HS-5 (cell line): ENCODE measurements at regions not wholly inside any gene's neighbourhood (a gene's known extent, or its start where the extent isn't known, plus 50 kb on each side); places are given as distances from the start of the nearest gene placed in this dataset.

Source experiments
- DNase-seq: peaks from one replicate; pipeline ENCODE4 v3.0.0-alpha.2; 2012; ENCODE audit warnings: low read depth

DNA sequence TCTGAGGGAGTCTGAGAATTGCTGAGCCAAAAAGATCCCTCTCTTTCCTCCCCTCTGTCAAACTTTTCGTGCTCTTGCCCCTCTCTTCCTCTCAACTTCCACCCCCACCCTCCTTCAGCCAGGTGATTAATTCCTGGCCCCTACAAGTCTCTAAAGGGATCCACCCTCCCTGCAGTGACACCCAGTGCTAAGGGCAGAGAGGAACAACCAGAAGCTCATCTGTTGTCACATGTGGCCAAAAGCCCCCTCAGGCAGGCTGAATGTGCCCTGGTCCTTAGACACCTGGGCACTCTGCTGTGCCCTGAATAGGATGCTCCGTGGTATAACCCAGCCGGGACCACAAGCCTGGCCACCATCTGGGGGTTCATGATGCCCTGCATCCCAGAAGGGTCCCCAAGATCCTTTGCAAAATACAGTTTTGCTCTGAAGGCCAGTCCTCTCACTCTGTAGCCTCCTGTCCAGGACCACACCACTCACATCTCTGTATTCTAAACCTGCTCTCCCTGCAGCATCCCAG lies 234.4 kb downstream of the BCL11A start:
- DNase-seq = no peak

- DNase-seq = no peak
Measured at GRCh38 chr2:60318544-60318943, 234.9 kb downstream of the BCL11A start.

DNA sequence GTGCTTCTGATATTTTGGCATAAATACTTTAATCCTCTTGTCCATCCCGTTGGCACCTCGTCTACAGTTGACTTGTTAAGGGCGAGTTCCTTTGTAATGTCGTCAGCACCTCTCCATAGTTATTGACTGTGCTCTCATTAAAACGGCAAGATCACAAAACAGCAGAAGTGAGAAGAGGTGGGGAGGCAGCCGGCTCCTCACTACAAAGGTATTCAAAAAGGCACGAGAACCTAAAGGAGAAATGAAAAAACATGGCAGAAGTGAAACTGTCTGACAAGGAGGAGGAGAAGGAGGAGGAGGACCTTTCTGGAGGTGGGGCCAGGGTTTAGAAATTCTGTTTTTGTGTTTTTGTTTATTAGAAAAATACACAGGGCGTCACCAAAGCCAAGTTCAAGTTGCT lies 235.6 kb downstream of the BCL11A start:
- no peak for DNase-seq

DNA sequence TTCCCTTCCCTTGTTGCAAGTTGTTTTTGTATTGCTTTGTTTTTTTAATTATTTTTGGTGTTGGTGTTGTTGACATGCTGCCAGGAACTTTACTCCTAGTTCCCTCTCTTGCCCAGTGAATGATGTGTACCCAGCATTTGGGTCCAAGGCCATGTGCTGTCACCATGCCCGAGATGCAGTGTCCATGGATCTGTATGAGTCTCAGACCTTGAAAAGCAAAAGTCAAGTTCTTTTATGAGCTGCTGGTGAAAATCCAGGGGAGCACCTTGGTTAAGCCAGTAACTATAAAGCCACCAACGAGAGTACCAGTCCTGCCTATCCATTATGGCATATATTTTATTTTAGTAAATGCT lies 236.4 kb downstream of the BCL11A start:
- no peak for DNase-seq

- no peak for DNase-seq
Measured at GRCh38 chr2:60316381-60317033, 236.9 kb downstream of the BCL11A start.

DNA sequence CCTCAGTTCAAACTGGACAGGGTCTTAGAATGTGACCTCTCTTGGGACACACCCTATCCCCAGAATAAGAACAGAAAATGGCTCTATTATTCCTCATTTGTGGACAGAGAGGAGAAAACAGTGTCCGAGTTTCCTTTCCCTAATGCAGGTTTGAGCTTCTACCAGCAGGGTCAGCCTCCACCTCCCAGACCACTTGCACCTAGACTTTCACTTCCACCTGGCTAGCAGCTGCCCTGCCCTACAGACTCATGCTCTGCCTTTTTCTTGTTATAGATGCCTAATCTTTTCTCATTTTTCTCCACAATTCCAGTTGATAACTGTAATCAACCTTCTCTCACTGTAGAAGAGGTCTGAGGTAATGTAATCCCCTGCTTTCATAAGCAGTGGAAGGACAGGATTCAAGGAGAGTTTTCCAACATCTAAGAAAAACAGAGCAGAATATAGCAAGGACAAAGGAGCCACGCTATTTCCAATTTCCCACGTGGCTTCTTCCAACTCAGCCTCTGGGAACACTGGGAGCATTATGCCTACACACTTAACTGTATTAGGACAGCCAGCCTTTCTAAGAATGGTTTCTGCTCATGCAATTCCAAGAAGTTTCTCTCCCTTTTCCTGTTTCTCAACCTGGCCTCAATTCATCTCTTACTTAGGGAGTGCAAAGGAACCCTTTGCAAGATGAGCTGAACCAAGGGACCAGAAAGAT lies 239.8 kb downstream of the BCL11A start:
- DNase-seq = no peak

- no peak for DNase-seq
Measured at GRCh38 chr2:60312618-60313017, 240.8 kb downstream of the BCL11A start.

DNA sequence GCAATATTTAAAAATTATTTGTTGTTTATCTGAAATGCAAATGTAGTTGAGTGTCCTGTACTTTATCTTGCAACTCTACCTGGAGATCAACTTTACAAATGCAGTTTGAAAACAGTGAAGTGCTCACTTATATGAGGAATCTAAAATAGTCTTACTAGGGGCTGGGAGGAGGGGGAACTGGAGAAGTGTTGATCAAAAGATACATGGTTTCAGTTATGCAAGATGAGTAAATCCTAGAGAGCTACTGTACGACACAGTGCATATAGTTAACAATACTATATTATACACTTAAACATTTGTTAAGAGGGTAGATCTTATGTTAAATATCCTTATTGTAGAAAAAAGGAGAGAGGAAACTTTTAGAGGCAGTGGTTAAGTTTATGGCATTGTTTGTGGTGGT lies 241.9 kb downstream of the BCL11A start:
- no peak for DNase-seq

DNA sequence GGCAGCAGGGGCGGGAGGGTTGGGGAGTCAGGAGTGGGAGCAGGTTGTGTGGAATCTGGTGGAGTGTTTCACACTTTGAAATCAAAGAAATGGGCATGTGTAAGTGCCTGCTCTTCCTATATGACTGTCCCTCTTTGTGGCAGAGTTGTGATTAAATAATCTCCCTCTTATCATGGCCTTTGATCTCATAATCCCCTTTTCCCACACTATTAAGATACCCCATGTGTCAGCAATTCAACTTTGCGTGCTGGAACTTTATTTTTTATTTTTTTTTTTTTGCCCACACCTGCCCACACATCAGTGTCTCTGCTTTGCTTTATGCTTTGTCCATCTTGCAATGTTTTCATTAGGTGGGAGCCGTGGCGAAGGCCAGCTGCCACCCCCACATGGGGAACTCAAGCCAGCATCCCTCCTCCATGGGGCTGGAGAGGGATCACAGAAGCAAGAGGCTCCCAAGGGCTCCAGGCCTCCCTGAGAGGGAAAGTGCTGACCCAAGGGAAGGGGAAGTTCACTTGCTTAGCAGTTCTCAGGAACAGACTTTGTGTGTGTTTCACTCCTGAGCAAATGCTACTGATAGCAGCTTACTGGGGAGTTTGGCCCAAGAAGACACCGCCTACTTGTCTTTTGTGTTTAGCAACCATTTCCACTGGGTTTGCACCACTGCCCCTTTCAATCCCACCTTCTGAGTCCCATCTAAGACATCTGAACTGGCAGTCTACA lies 243.4 kb downstream of the BCL11A start:
- no peak for DNase-seq

GRCh38 chr2:60309336-60309735 lies 244.1 kb downstream of the BCL11A start:
- no peak for DNase-seq

- DNase-seq = no peak
Measured at GRCh38 chr2:60306267-60306861, 247.1 kb downstream of the BCL11A start.

DNA sequence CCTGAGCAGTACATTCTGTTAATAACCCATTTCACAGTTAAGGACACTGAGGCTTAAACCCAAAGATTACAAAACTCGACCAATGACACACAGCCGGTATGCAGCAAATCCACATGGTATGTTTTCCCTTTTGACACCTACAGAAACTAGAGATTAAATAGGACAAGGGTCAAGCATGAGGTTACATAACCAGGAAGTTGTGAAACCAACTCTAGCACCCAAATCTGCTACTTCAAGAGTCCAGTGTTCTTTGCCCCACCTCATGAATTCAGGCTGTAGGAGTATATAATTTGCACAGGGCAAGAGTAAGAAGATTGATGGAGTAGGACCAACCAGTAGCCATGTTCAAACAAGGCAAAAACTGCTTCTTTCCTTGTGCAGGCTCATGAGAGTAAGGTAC lies 249.8 kb downstream of the BCL11A start:
- DNase-seq = no peak

DNA sequence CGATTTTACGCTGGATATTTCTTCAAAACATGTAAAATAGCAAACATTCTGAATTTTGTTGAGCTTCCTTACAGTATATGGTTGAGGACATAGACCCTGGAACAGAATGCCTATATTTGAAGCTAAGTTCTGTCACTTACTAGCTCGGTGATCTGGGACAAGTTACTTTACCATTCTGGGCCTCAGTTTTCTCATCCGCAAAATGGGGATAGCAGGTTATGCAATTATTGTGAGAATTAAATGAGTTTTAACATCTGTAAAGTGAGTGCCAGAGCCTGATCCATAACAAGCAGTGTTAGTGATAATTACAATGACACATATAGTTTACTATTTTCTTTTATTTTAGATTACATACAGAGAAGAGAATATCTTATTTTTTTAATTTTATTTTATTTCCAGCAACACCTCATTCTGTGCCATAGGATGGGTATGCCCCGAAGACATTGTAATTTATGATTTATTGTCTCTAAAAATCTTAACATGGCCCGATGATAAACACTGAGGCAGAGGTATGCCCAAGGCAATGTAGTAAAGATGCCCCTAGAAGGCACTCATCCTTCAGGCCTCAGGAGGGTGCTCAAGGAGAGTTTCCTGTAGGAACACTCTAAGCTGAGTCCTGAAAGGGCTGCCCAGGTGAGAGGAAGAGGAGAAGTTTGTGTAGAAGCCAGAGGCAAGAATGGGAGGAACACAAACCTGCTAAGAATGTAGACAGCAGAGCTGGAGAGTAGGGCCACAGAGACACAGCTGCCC lies 250.9 kb downstream of the BCL11A start:
- no peak for DNase-seq

DNA sequence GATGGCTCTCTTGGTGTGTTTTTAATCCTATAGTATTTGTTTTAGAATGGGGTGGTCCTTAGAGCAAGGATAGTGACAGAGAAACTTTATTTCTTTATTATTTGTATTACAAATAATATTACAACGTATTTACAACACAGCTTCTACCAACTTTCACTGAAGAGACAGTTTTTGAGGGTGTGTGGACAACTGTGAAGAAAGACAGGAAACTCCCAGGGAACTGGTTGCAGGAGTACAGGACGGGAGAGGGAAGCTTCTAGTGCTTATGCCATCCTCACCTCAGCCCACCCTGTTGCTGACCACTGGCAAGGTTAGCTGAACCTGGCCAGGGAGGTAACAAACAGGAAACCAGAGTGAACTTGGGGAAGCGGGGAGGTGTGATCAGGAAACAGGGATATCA lies 251.7 kb downstream of the BCL11A start:
- DNase-seq = no peak

GRCh38 chr2:60299179-60299578 lies 254.3 kb downstream of the BCL11A start:
- DNase-seq = no peak

- DNase-seq = no peak
Measured at GRCh38 chr2:60298006-60298696, 255.3 kb downstream of the BCL11A start.

- no peak for DNase-seq
Measured at GRCh38 chr2:60297296-60298005, 256.0 kb downstream of the BCL11A start.

- DNase-seq = no peak
Measured at GRCh38 chr2:60296219-60296955, 257.1 kb downstream of the BCL11A start.

- DNase-seq = no peak
Measured at GRCh38 chr2:60295636-60295962, 257.9 kb downstream of the BCL11A start.
